ENCODE measurements at regions not wholly inside any gene's neighbourhood (a gene's known extent, or its start where the extent isn't known, plus 50 kb on each side); places are given as distances from the start of the nearest gene placed in this dataset.

DNA sequence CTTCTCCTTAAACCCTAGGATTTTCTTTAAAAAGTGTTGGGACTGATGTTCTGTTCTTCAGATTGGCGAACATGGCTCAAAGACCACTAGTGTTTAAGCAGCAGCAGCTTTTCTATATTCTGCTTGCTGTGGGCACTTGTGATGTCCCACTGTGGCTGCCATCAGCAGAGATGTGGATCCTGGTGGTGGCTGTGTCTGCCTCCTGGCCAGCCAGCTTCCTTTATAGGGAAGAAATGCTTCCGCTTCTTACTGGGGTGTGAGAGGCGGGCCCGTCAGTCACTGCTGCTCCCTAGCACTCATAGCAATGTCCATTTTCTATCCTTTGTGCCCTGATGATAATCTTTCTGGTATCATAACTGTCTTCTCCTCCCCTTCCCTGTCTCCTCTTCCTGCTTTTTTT is 66.7 kb upstream of the ESR1 start:
- no peak for DNase-seq (ENCODE audit: extremely low read depth in 1 of 11, low read depth in 9 of 11, low spot score in 4 of 11)

DNA sequence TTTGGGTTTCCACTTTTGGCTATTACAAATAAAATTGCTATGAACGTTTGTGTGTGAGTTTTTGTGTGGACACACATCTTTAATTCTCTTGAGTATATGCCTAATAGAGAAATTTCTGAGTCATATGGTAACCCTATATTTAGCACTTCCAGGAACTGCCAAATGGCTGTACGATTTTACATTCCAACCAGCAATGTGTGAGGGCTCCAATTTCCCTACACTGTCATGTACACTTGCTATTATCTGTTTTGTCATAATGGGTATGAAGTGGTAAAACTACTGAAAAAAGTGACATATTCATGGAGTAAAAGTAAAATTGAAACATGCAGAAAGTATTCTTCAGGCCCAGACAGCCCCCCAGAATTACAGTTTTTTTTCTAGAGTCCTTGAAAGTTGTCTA is 59.6 kb upstream of the ESR1 start:
- no peak for DNase-seq (ENCODE audit: extremely low read depth in 1 of 11, low read depth in 9 of 11, low spot score in 4 of 11)

DNA sequence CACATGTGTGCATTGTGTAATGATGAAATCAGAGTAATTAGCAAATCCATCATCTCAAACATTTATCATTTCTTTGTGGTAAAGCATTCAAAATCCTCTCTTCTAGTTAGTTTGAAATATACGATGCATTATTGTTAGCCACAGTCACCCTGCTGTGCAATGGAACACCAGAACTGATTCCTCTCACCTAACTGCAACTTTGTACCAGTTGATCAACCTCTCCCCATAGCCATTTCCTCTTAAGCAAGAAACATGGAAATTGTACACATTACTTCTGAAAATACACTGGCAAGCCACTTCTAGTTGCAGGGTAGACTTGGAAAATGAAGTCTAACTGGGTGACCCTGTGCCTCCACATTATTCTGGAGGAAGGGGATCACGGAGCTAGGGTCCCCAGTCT is 58.1 kb upstream of the ESR1 start:
- DNase-seq (ENCODE audit: extremely low read depth in 1 of 11, low read depth in 9 of 11, low spot score in 4 of 11): no peak

DNA sequence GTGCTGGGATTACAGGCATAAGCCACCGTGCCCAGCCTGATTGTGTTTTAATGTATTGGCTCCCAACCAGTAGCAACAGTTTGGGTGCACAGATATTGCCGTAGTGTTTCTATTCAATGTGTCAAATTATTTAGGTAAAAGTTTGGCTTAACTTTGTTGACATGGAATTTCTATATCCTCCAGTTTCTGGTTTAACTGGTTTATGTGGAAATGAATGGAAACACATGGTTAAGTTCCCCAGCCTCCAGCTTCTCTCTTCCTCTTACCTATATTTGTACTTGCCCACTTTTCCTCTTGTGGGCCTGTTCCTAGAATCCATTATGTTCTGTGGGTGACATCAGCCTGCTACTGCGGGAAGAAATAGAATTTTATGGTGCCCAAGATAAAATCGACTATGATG is 53.9 kb upstream of the ESR1 start:
- no peak for DNase-seq (ENCODE audit: extremely low read depth in 1 of 11, low read depth in 9 of 11, low spot score in 4 of 11)

DNA sequence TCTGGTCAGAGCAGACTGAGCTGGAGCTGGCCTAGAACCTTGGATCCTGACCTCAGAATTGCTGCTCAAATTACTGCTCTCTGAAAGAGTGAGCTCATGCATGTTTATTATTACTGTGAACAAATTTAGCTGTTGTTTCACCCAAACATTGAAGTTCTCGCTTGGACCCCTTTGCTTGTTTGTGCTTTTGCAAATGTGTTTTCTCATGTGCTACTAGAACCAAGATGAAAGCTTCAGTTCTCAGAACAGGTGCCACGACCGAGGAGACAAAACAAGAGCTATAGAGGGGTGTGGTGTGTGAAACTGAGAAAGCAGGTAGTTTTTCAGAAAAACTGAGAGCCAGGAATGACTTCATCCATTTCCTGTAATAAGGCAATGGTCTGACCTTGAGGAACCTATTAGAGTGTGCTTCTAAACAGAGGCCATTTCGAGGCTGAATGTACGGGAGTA is 50.0 kb upstream of the ESR1 start:
- no peak for DNase-seq (ENCODE audit: extremely low read depth in 1 of 11, low read depth in 9 of 11, low spot score in 4 of 11)

All from renal cortex interstitium (tissue), 11 donors.